OCI-LY1 (cell line): ENCODE measurements at regions not wholly inside any gene's neighbourhood (a gene's known extent, or its start where the extent isn't known, plus 50 kb on each side); places are given as distances from the start of the nearest gene placed in this dataset.

Experiments used
- CTCF ChIP-seq: fragments of 200-600 bp; sonication (generic), shearing (Covaris generic); IDR thresholded peaks from 2 replicates; pipeline ENCODE4 v1.5.1; 2017; ENCODE audit warnings: mild to moderate bottlenecking, antibody characterized with exemption, low read length, moderate library complexity, mixed read lengths
- EZH2 ChIP-seq: fragments of 200-600 bp; sonication (generic), shearing (Covaris generic); IDR thresholded peaks from 2 replicates; pipeline ENCODE4 v1.8.0; 2017; ENCODE audit warnings: borderline replicate concordance, mixed run types, mild to moderate bottlenecking, antibody characterized with exemption, low read length, moderate library complexity, mixed read lengths

GRCh38 chr3:72593881-72594397 is 254.3 kb downstream of the SHQ1 start:
- no peak for TF ChIP-seq CTCF
- TF ChIP-seq EZH2, result no peak
